HG02840 (cell line): ENCODE measurements at regions not wholly inside any gene's neighbourhood (a gene's known extent, or its start where the extent isn't known, plus 50 kb on each side); places are given as distances from the start of the nearest gene placed in this dataset.

Experiments used
- ATAC-seq: cut with Tn5 transposase; IDR thresholded peaks from one replicate; pipeline ENCODE4 v1.9.1; 2021; ENCODE audit warnings: mild to moderate bottlenecking, moderate library complexity, moderate number of reproducible peaks; ENCODE audit not compliant: unreplicated experiment, low FRiP score

DNA sequence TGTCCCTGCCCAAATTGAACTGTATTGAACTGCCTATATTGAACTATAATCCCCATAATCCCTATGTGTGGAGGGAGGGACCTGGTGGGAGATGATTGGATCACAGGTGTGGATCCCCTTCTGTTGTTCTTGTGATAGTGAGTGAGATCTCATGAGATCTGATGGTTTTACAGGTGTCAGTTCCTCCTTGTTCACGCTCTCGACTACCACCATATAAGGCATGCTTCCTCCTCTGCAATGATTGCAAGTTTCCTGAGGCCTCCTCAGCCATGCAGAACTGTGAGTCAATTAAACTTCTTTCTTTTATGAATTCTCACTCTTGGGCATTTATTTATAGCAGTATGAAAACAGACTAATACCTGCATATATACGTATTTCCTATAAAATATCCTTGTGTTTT, 206.5 kb upstream of the PDGFD start:
- ATAC-seq = no peak

DNA sequence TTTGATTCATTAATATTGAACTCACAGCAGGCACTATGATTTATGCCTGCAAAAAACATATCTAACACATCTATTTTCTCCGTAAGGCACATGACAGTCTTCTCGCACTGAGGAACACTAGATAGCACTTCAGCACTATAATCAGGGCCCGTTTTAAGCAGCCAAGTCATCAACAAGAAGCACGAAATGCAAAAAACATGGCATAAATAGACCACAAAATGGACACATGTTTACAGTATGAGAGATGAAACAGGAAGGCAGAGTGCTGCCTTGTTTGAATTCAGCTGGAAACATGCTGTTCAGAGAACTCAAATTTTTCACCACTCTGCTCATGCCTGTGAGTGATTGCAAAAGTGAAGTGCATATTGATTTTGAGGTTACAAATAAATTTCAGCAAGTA, 205.8 kb upstream of the PDGFD start:
- no peak for ATAC-seq

DNA sequence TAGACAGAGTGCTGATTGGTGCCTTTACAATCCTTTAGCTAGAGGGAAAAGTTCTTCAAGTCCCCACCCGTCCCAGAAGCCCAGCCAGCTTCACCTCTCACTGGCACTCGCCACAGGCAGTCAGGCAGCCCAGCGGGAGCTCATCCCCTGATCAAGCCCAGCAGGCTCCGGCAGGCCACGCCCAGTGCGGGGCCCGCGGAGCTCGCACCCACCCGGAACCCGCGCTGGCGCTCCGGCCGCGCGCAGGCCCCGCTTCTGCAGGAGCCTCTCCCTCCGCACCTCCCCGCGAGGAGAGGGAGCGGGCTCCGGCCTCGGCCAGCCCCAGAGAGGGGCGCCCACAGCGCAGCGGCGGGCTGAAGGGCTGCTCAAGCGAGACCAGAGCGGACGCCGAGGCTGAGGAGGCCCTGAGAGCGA, 202.4 kb upstream of the PDGFD start:
- ATAC-seq = no peak

DNA sequence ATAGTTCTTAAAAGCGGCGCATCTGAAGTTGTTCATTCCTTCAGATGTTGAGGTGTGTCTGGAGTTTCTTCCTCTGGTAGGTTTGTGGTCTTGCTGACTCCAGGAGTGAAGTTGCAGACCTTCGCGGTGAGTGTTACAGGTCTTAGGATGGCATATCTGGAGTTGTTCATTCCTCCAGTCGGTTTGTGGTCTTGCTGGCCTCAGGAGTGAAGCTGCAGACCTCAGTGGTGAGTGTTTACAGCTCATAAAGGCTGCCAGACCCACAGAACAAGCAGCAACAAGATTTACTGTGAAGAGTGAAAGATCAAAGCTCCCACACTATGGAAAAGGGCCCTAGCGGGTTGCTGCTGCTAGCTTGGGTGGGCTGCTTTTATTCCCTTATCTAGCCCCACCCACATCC, 201.7 kb upstream of the PDGFD start:
- ATAC-seq = no peak

DNA sequence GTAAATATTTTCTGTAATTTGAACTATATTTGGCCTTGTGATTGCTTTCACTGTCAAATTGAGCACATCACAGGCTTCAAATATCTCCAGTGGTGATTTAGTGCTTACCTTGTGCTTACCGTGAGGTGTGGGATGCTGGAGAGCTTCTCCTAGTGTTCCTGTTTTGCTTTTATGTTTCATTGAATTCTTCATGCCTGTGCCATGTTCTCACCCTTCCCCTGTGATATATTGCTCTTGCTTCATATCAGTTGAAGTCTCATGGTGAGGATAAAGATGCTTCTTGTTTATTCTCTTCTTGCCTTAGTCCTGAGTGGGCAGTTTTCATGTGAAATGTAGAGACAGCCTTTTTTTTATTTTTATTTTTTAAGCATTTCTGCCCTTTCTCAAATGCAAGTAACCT, 198.0 kb upstream of the PDGFD start:
- ATAC-seq = no peak

DNA sequence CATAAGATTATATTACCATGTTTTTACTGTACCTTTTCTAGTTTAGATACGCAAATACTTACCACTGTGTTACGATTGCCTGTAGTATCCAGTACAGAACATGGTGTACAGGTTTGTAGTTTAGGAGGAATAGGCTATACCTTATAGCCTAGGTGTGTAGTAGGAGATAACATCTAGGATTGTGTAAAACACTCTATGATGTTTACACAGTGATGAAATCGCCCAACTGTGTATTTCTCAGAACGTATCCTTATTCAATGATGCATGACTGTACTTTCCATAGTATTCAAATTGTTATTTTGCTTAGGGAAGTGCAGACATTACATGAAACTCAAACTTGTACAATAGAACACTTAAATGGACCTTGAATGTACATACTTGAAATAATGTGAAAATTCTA, 188.1 kb upstream of the PDGFD start:
- no peak for ATAC-seq

DNA sequence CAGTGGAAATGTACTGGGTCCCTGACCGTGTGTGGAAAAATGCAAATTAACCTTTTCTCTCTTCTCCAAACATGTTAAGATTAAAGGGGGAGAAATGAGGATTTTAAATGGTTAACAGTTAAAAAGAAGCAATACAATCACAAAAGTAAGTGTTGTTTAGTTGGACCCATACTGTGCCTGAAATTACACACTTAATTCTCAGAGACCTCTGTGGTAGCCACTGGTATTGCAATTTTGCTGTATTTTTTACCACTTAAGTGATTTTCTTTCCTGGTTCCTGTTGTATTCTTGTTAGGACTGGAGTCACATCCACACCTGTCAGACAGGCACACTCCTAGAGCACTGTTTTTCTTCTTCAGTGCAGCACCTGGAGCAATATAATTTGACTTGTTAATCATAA, 179.6 kb upstream of the PDGFD start:
- ATAC-seq = no peak

DNA sequence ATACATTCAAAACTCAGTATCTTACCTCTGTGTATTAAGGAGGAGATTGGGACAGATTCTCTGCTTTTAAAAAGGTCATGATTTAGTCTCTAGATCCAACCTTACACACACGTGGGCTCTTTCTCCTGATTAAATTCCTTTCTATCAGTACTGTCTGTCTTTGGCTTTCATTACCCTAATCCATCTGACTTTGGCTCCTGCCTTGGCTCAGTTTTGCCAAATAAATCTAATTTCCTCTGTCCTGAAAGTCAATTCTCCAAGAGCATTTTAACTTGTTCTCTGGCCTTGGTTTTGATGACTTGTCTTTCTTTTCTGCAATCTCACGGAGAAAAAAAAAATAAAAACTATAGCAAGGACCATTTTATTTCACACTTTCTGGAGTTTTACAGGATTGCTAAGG, 176.6 kb upstream of the PDGFD start:
- ATAC-seq = no peak

DNA sequence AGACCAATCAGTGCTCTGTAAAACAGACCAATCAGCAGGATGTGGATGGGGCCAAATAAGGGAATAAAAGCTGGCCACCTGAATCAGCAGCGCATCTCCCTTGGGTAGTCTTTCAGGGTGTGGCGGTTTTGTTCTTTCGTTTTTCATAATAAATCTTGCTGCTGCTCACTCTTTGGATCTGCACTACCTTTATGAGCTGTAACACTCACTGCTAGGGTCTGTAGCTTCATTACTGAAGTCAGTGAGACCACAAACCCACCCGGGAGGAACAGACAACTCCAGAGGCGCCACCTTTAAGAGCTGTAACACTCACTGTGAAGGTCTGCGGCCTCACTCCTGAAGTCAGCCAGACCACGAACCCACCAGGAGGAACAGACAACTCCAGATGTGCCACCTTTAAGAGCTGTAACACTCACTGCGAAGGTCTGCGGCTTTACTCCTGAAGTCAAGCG, 175.5 kb upstream of the PDGFD start:
- ATAC-seq = no peak

DNA sequence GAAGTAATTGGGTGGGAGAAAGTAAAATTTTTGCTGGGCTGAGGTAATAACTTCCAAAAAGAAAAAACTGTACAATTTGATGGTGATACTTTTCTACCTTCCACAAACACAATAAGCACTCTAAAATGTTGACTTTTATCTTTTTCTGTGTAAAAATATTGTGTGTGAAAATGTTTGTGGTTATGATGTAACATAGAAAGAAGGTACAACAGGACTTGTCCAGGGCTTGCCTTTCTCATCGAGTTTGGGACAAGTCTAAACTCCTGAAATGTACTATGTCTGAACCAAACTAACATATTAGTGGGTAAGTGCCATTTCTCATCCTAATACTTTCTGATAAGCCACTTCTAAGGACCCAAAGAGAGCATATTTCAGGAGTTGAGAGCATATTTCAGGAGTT, 174.2 kb upstream of the PDGFD start:
- no peak for ATAC-seq

DNA sequence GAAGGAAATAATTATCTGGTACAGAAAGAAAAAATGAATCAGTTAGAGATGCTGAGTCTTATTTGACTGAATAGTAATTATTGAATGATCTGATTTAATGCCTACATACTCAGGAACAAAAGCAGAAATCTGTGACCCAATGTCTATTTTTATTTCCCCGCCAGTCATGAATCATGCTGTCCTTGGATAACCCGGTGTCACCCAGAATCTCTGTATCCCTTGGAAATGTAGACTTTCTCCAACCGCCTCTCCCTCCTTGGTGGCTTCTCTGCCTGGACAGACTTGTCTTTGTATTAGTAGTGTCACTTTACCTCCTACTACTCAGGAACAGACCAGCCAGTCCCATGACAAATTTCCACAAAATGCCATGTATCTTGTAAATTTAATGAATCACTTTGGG, 173.3 kb upstream of the PDGFD start:
- ATAC-seq = no peak

DNA sequence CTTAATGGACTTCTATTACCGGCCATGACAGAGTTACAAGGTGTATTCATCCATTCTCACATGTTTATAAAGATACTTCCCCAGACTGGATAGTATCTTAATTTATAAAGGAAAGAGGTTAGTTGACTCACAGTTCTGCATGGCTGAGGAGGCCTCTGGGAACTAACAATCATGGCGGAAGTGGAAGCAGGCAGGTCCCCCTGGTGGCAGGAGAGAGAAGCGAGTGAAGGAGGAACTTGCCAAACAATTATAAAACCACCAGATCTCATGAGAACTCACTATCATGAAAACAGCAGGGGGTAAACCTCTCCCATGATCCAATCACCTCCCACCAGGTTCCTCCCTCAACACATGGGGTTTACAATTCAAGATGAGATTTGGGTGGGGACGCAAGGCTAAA, 170.0 kb upstream of the PDGFD start:
- ATAC-seq = no peak

DNA sequence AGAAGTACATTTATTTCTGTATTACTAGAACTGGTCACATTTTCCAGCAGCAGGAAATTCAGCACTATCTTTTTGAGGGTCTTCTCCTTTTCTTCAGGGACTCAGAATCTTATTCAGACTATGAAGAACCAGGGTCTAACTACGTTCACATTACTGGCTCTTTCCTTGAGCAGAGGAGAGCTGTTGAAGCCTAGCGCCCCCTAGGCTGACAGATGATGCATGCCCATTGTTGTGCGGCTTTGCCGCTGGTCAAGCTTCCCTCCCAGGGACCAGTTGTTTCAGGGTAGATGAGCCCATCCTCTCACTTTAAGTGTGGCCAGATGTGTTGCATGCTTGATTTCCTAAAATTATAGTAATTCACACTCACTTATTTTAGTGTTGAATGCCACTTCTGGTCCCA, 168.2 kb upstream of the PDGFD start:
- no peak for ATAC-seq

DNA sequence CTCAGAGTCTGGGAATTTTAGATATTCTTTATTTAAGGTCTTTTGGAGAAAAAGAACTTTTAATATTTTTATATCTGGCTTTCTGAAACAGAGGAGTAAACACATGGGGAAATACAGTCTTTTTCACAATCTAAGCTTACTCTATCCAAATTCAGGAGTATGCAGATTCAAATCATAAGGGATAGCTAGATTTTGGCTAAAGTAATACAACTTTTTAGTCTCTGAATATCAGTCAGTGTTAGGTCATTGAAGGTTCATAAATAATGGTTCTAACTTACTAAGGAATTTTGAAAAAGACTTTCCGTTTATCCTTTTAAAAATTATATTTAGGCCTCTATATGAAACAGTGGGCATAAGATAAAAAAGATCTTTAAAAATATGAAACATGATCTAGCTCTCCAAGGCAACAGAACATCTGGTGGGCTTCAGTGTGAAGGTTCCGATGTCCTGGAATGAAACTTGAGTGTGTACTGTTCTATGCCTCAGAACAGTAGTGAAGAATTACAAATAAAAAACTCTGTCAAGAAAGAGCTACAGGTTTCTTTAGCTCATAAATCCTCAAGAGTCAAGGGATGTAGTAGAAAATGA, 165.2 kb upstream of the PDGFD start:
- no peak for ATAC-seq

DNA sequence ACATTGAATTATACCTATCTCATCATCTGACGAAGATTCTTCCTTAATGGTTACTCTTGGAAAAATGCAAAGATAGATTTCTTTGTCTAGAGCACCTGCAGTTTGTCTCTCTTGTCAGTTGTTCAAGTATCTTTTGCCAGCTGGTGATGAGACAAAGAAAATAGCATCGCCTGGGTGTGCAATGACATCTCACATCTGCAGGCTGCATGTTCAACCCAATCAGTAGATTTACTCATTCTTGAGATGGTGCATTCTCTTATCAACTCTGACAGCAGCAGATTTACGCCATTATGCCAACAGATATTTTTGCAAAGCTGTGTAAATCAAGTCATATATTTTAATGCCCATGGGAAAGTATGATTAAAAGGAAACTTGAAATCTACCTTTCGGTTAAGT, 164.6 kb upstream of the PDGFD start:
- no peak for ATAC-seq

DNA sequence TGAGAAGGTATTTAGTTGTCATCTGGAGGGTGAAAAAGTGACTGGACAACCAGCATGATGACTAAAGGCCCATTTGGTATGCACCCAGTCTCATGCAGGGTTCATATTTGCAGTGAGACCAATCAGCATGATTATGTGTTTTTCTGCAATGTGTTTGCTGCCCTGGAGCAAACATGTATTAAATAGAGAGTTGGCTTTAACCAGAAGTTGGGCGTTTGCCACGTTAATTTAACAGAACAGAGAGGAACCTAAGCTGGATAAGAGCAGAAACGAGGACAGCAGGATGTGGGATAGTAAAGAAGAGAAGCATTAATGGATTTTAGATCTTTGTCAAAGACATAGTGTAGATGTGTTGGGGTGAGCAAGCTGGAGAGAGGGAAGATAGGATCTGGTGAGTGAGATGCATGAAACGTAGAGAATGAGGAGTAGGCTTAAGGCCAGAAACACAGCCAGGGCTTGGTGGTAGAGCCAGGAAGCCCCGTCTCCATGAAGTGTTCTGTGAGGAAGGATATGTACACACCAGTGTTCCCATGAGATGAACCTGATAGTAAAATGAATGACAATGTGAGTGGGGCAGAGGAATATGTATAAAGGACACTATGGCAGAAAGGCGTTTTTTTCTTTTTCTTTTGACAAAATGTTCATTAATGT, 164.0 kb upstream of the PDGFD start:
- ATAC-seq = no peak

DNA sequence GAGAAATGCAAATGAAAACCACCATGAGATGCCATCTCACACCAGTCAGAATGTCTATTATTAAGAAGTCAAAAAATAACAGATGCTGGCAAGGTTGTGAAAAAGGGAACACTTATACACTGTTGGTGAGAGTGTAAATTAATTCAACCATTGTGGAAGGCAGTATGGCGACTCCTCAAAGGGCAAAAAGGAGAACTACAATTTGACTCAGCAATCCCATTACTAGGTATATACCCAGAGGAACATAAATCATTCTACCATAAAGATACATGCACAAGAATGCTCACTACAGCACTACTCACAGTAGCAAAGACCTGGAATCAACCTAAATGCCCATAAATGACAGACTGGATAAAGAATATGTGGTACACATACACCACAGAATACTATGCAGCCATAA, 161.1 kb upstream of the PDGFD start:
- no peak for ATAC-seq

DNA sequence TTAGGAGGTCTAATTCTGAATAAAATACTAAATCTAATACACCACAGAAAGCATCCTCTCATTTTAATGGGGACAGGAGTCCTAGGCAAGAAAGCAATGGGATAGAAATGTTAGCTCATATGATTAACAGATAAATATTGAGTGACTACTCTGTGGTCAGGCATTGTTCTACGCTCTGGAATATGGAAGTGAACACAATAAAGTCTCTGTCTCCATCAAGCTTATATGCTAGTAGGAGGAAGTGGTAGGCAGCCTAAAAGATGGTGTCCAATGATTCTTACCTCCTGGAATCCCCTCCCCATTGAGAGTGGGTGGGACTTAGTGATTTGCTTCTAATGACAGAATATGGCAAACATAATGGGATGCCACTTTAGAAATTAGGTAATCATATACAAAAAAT, 160.3 kb upstream of the PDGFD start:
- ATAC-seq = no peak

DNA sequence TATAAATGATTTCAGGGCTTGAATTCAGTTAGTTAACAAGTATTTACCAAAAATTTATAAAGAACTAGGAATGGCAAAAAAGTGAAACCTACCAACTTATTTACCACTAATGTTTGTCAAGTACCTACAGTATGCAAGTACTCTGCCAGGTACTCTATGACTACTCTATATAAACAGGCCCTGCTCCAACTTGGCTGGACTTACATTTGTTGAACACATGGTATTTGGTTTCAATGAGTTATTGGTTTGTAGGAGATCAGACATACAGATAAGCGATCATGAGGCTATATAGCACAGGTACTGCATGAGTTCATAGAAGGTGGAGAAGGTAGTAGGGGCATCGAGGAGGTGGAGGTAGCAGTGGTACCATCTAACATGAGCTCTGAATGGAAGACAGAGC, 159.9 kb upstream of the PDGFD start:
- no peak for ATAC-seq

DNA sequence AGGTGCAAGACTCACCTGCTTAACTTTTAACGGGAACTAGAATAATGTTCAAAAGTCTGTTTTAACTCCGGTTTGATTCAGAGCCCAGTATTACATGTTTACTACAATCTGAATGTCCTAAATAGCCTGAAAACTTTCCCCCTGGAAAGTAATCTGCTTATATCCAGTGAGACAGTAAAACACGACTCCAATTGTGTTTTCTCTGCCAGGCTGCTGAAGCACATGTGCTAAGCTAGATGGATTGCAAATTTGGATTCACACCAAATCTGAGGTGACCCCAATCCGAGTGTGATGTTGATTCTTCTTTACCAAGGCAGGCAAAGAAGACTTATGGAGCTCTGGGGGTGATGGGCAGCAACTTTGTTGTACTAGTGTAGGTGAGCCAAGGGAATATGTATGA, 158.7 kb upstream of the PDGFD start:
- no peak for ATAC-seq

DNA sequence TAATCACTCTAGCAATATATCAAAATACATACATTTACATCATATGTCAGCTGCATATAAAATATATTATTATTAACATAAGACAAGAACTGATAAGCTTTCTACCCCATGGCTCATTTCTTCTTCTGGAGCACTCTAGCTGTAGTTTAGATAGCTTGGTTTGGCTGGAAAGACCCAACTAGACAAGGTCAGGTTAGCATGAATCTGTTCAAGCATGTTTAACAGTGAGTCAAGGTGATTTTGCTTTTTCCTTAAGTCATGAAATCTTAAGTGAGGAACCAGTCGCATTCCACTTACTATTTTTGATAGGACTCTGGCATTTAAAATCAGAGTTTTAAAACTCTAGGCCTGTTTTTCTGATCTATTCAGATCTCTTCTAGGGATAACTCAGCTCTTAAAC, 157.0 kb upstream of the PDGFD start:
- no peak for ATAC-seq

DNA sequence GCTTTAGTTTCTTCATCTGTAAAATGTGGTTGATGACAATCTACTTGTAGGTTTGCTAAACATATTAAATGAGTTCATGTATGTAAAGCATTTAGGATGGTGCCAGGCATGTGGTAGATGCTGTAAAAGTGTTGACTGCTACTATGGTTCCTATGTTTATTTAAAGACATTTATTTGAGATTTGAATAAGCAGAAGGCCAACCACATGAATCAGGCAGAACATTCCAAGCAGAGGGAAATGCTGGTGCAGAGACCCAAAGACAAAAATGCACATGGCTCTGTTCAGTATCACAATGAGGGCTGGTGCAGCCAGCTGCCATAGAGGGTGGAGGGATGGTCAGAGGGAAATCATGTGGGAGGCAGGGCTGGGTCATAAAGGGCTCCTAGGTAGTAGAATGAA, 156.2 kb upstream of the PDGFD start:
- ATAC-seq = no peak

DNA sequence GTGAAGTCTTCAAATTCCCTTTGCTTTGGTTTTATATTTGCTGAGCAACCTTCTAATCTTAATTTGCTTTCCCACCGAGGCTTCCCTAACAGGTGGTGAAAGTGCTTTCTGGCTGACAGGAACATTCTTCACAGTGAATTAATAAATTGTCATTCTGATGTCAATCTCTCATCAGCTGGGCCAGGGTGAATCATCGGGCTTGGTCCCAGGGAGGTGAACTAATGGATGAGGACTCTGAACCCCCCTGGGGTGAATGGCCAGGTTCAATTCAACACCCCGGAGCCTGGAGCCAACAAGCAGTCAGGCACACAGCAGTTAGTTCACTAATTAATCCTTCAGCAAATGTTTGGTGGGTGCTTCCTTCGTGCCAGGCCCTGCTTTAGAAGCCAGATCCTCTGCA, 155.4 kb upstream of the PDGFD start:
- no peak for ATAC-seq
